ENCODE measurements at regions not wholly inside any gene's neighbourhood (a gene's known extent, or its start where the extent isn't known, plus 50 kb on each side); places are given as distances from the start of the nearest gene placed in this dataset.

GRCh38 chr3:194045919-194046318 lies 90.0 kb upstream of the HES1 start:
- H3K9ac ChIP-seq (ENCODE audit: low read length): no peak overlapping the region
- H4K20me1 ChIP-seq (ENCODE audit: insufficient read depth): no peaks in the 10 kb centered on the region
- H3K9me3 ChIP-seq (ENCODE audit: low read length): no peaks in the 10 kb centered on the region
- no peak overlapping the region for H3K4me3 ChIP-seq (ENCODE audit: low read length)
- no peaks in the 10 kb centered on the region for H3K27me3 ChIP-seq (ENCODE audit: insufficient read depth, low read depth, low read length)
- no peak overlapping the region for H2AFZ ChIP-seq (ENCODE audit: low read depth, low read length)
- H3K79me2 ChIP-seq (replicated peaks; ENCODE audit: insufficient read depth, low read length): no peaks in the 10 kb centered on the region
- H3K36me3 ChIP-seq (ENCODE audit: insufficient read depth, low read length): no peaks in the 10 kb centered on the region
- H3F3A ChIP-seq (ENCODE audit: insufficient read depth, low read length, poor library complexity, severe bottlenecking): no peaks in the 10 kb centered on the region
- H3K9me2 ChIP-seq (ENCODE audit: insufficient read depth, low read length): no peaks in the 10 kb centered on the region
- no peak overlapping the region for H3K27ac ChIP-seq (ENCODE audit: low read length)
- H3K4me2 ChIP-seq (ENCODE audit: low read length): no peak overlapping the region
- no peak for TF ChIP-seq CTCF (IDR thresholded peaks at IDR 0.05; ENCODE audit: poor library complexity, severe bottlenecking)
- no peak for TF ChIP-seq RAD21 (conservative IDR thresholded peaks at IDR 0.05)
- no peak for TF ChIP-seq MXI1 (conservative IDR thresholded peaks at IDR 0.05; ENCODE audit: poor library complexity, severe bottlenecking)
- TF ChIP-seq POLR2AphosphoS5 (IDR thresholded peaks at IDR 0.05): no peak
- no peak for TF ChIP-seq EZH2 (IDR thresholded peaks at IDR 0.05; ENCODE audit: borderline replicate concordance, insufficient read depth, low read length, poor library complexity, severe bottlenecking)
- TF ChIP-seq TAF1 (IDR thresholded peaks at IDR 0.05; ENCODE audit: low read depth): no peak
- no peak for TF ChIP-seq EP300 (conservative IDR thresholded peaks at IDR 0.05; ENCODE audit: poor library complexity, severe bottlenecking)
- TF ChIP-seq SMC3 (conservative IDR thresholded peaks at IDR 0.05; ENCODE audit: poor library complexity): no peak

GRCh38 chr3:194046531-194046930 lies 89.4 kb upstream of the HES1 start:
- no peak for TF ChIP-seq EZH2 (IDR thresholded peaks at IDR 0.05; ENCODE audit: borderline replicate concordance, insufficient read depth, low read length, poor library complexity, severe bottlenecking)
- Histone ChIP-seq H3K36me3 (ENCODE audit: insufficient read depth, low read length) (no peaks in the 10 kb centered on the region), H3K27ac (ENCODE audit: low read length) (no peak overlapping the region), H3K9me3 (ENCODE audit: low read length) (no peaks in the 10 kb centered on the region), H2AFZ (ENCODE audit: low read depth, low read length) (no peak overlapping the region), H3K4me2 (ENCODE audit: low read length) (no peak overlapping the region), H3K9ac (ENCODE audit: low read length) (no peak overlapping the region), H3K4me3 (ENCODE audit: low read length) (no peak overlapping the region), H3K27me3 (ENCODE audit: insufficient read depth, low read depth, low read length) (no peaks in the 10 kb centered on the region), H3K79me2 (replicated peaks; ENCODE audit: insufficient read depth, low read length) (no peaks in the 10 kb centered on the region), H4K20me1 (ENCODE audit: insufficient read depth) (no peaks in the 10 kb centered on the region), H3F3A (ENCODE audit: insufficient read depth, low read length, poor library complexity, severe bottlenecking) (no peaks in the 10 kb centered on the region), H3K9me2 (ENCODE audit: insufficient read depth, low read length) (no peaks in the 10 kb centered on the region)

GRCh38 chr3:194046995-194047645 lies 88.8 kb upstream of the HES1 start:
- no peaks in the 10 kb centered on the region for H3F3A ChIP-seq (ENCODE audit: insufficient read depth, low read length, poor library complexity, severe bottlenecking)
- no peaks in the 10 kb centered on the region for H3K9me2 ChIP-seq (ENCODE audit: insufficient read depth, low read length)
- TF ChIP-seq REST (IDR thresholded peaks at IDR 0.05; ENCODE audit: borderline replicate concordance): no peak
- TF ChIP-seq MXI1 (conservative IDR thresholded peaks at IDR 0.05; ENCODE audit: poor library complexity, severe bottlenecking): no peak
- TF ChIP-seq POLR2AphosphoS5 (IDR thresholded peaks at IDR 0.05): no peak
- TF ChIP-seq EP300 (conservative IDR thresholded peaks at IDR 0.05; ENCODE audit: poor library complexity, severe bottlenecking): no peak
- TF ChIP-seq RAD21 (conservative IDR thresholded peaks at IDR 0.05): no peak
- no peak for TF ChIP-seq CTCF (IDR thresholded peaks at IDR 0.05; ENCODE audit: poor library complexity, severe bottlenecking)
- no peak for TF ChIP-seq SMC3 (conservative IDR thresholded peaks at IDR 0.05; ENCODE audit: poor library complexity)
- TF ChIP-seq EZH2 (IDR thresholded peaks at IDR 0.05; ENCODE audit: borderline replicate concordance, insufficient read depth, low read length, poor library complexity, severe bottlenecking): no peak
- TF ChIP-seq TAF1 (IDR thresholded peaks at IDR 0.05; ENCODE audit: low read depth): no peak
- no peaks in the 10 kb centered on the region for H4K20me1 ChIP-seq (ENCODE audit: insufficient read depth)
- H3K36me3 ChIP-seq (ENCODE audit: insufficient read depth, low read length): no peaks in the 10 kb centered on the region
- no peak overlapping the region for H3K27ac ChIP-seq (ENCODE audit: low read length)
- H3K9ac ChIP-seq (ENCODE audit: low read length): no peak overlapping the region
- H3K79me2 ChIP-seq (replicated peaks; ENCODE audit: insufficient read depth, low read length): no peaks in the 10 kb centered on the region
- H2AFZ ChIP-seq (ENCODE audit: low read depth, low read length): no peak overlapping the region
- H3K27me3 ChIP-seq (ENCODE audit: insufficient read depth, low read depth, low read length): no peaks in the 10 kb centered on the region
- H3K4me2 ChIP-seq (ENCODE audit: low read length): no peak overlapping the region
- H3K9me3 ChIP-seq (ENCODE audit: low read length): no peaks in the 10 kb centered on the region
- H3K4me3 ChIP-seq (ENCODE audit: low read length): no peak overlapping the region

All from neural cell (in vitro differentiated cells).